GM23338 (cell line): ENCODE measurements at regions not wholly inside any gene's neighbourhood (a gene's known extent, or its start where the extent isn't known, plus 50 kb on each side); places are given as distances from the start of the nearest gene placed in this dataset.

Source experiments
- ATAC-seq: fragments of 200-7000 bp; cut with Tn5 transposase; 3 replicates; pipeline ENCODE4 v1.9.1; 2020
- DNase-seq: peaks from one replicate; pipeline ENCODE4 v3.0.0-alpha.2; 2015; ENCODE audit warnings: low spot score
- H2AFZ ChIP-seq: fragments of 200-600 bp; sonication (generic); 2 replicates; pipeline ENCODE4 v1.8.0; 2016; ENCODE audit warnings: antibody characterized with exemption, mild to moderate bottlenecking, moderate library complexity
- H3F3A ChIP-seq: fragments of 200-600 bp; sonication (generic); replicated peaks from 2 replicates; pipeline ENCODE4 v1.8.0; 2017; ENCODE audit warnings: antibody characterized with exemption, mixed run types, low read depth
- H3K27ac ChIP-seq: fragments of 200-600 bp; sonication (generic); 2 replicates; pipeline ENCODE4 v1.6.1; 2016; ENCODE audit warnings: low read depth
- H3K27me3 ChIP-seq: fragments of 200-600 bp; sonication (generic); 2 replicates; pipeline ENCODE4 v1.8.0; 2016; ENCODE audit warnings: mild to moderate bottlenecking, mixed run types, moderate library complexity; ENCODE audit not compliant: insufficient read depth
- H3K36me3 ChIP-seq: fragments of 200-600 bp; sonication (generic); 2 replicates; pipeline ENCODE4 v1.8.0; 2016; ENCODE audit warnings: mild to moderate bottlenecking; ENCODE audit not compliant: insufficient read depth
- H3K4me1 ChIP-seq: fragments of 200-600 bp; sonication (generic); 2 replicates; pipeline ENCODE4 v1.8.0; 2016; ENCODE audit warnings: mild to moderate bottlenecking, moderate library complexity; ENCODE audit not compliant: insufficient read depth
- H3K4me2 ChIP-seq: fragments of 200-600 bp; sonication (generic); 2 replicates; pipeline ENCODE4 v1.7.1; 2017; ENCODE audit warnings: mixed run types
- H3K4me3 ChIP-seq: fragments of 200-600 bp; sonication (generic); 2 replicates; pipeline ENCODE4 v1.6.1; 2016; ENCODE audit warnings: mixed run types
- H3K79me2 ChIP-seq: fragments of 200-600 bp; sonication (generic); replicated peaks from 2 replicates; pipeline ENCODE4 v1.8.0; 2017; ENCODE audit warnings: mild to moderate bottlenecking; ENCODE audit not compliant: insufficient read depth
- H3K9me2 ChIP-seq: fragments of 200-600 bp; sonication (generic); 2 replicates; pipeline ENCODE4 v1.8.0; 2017; ENCODE audit not compliant: insufficient read depth
- H4K20me1 ChIP-seq: fragments of 200-600 bp; sonication (generic); replicated peaks from 2 replicates; pipeline ENCODE4 v1.8.0; 2017; ENCODE audit warnings: mild to moderate bottlenecking; ENCODE audit not compliant: insufficient read depth
- H3K27ac Mint-ChIP-seq: 2 replicates; pipeline ENCODE4 v1.8.0; 2020; ENCODE audit warnings: inconsistent platforms, mild to moderate bottlenecking, moderate library complexity, mixed read lengths
- H3K27me3 Mint-ChIP-seq: 3 replicates; pipeline ENCODE4 v1.8.0; 2022; ENCODE audit warnings: low read depth, mild to moderate bottlenecking, moderate library complexity, mixed read lengths, inconsistent platforms; ENCODE audit not compliant: insufficient read depth, poor library complexity
- H3K36me3 Mint-ChIP-seq: 3 replicates; pipeline ENCODE4 v1.8.0; 2021; ENCODE audit warnings: low read depth, mild to moderate bottlenecking, inconsistent platforms, moderate library complexity, mixed read lengths
- H3K4me1 Mint-ChIP-seq: 3 replicates; pipeline ENCODE4 v1.8.0; 2020; ENCODE audit warnings: mild to moderate bottlenecking, inconsistent platforms, mixed read lengths
- H3K4me3 Mint-ChIP-seq: 3 replicates; pipeline ENCODE4 v1.8.0; 2021; ENCODE audit warnings: moderate library complexity, mild to moderate bottlenecking, inconsistent platforms, mixed read lengths
- H3K9me3 Mint-ChIP-seq: 3 replicates; pipeline ENCODE4 v1.8.0; 2020; ENCODE audit warnings: moderate library complexity, mild to moderate bottlenecking, inconsistent platforms, mixed read lengths
- CREB1 ChIP-seq: fragments of 250-450 bp; sonication (Bioruptor Pico); IDR thresholded peaks from 2 replicates; pipeline ENCODE4 v1.5.0; 2020; ENCODE audit warnings: low read depth, mild to moderate bottlenecking, moderate library complexity
- CTCF ChIP-seq, 2 experiments: fragments of 200-600 bp in 1 of 2; sonication (generic) in 1 of 2; conservative IDR thresholded peaks; 2 replicates each; pipeline versions ENCODE4 v1.5.1 to v1.6.1; 2016 to 2017; ENCODE audit warnings: antibody characterized with exemption in 2 of 2, low read depth in 2 of 2, mild to moderate bottlenecking in 2 of 2, moderate library complexity in 1 of 2
- EZH2 ChIP-seq: fragments of 200-600 bp; sonication (generic); IDR thresholded peaks from one replicate; pipeline ENCODE4 v1.8.0; 2017; ENCODE audit warnings: antibody characterized with exemption, mild to moderate bottlenecking, low read depth; ENCODE audit not compliant: unreplicated experiment
- EZH2phosphoT487 ChIP-seq: fragments of 200-600 bp; sonication (generic); IDR thresholded peaks from one replicate; pipeline ENCODE4 v1.8.1; 2018; ENCODE audit warnings: antibody characterized with exemption; ENCODE audit not compliant: unreplicated experiment
- JUNB ChIP-seq: IDR thresholded peaks from one replicate; pipeline ENCODE4 v1.6.1; 2016; ENCODE audit warnings: antibody characterized with exemption; ENCODE audit not compliant: unreplicated experiment
- NANOG ChIP-seq: IDR thresholded peaks from 2 replicates; pipeline ENCODE4 v1.6.1; 2016; ENCODE audit warnings: antibody characterized with exemption, borderline replicate concordance
- POLR2AphosphoS5 ChIP-seq: IDR thresholded peaks from 2 replicates; pipeline ENCODE4 v1.6.1; 2016; ENCODE audit warnings: antibody characterized with exemption, low read depth
- REST ChIP-seq: IDR thresholded peaks from one replicate; pipeline ENCODE4 v1.6.1; 2018; ENCODE audit warnings: antibody characterized with exemption; ENCODE audit not compliant: unreplicated experiment
- STAT1 ChIP-seq: IDR thresholded peaks from one replicate; pipeline ENCODE4 v1.6.1; 2016; ENCODE audit warnings: antibody characterized with exemption; ENCODE audit not compliant: unreplicated experiment
- ZNF114 ChIP-seq: fragments of 250-450 bp; sonication (Bioruptor Pico); IDR thresholded peaks from 2 replicates; pipeline ENCODE4 v1.5.0; 2020; ENCODE audit warnings: mild to moderate bottlenecking, moderate library complexity
- ZNF331 ChIP-seq: fragments of 250-450 bp; sonication (Bioruptor Pico); IDR thresholded peaks from 2 replicates; pipeline ENCODE4 v1.5.0; 2020; ENCODE audit warnings: low read depth, mild to moderate bottlenecking, moderate library complexity
- ZNF462 ChIP-seq: fragments of 250-450 bp; sonication (Bioruptor Pico); IDR thresholded peaks from 2 replicates; pipeline ENCODE4 v1.5.0; 2020; ENCODE audit warnings: mild to moderate bottlenecking, moderate library complexity
- TF ChIP-seq, protein P1 (sequence below): IDR thresholded peaks from 2 replicates; pipeline ENCODE4 v1.6.1; 2016; ENCODE audit warnings: antibody characterized with exemption

GRCh38 chr4:36914106-36914505, 330.4 kb upstream of the NWD2 start:
- TF ChIP-seq CTCF (conservative IDR thresholded peaks at IDR 0.05; ENCODE audit: low read depth in 2 of 2), result no peak
- no peak for TF ChIP-seq STAT1
- TF ChIP-seq CREB1 (CRISPR knock-in tag), result no peak
- TF ChIP-seq EZH2, result no peak
- TF ChIP-seq ZNF331 (CRISPR knock-in tag), result no peak
- TF ChIP-seq JUNB, result no peak
- TF ChIP-seq POLR2AphosphoS5, result no peak
- TF ChIP-seq, protein P1, sequence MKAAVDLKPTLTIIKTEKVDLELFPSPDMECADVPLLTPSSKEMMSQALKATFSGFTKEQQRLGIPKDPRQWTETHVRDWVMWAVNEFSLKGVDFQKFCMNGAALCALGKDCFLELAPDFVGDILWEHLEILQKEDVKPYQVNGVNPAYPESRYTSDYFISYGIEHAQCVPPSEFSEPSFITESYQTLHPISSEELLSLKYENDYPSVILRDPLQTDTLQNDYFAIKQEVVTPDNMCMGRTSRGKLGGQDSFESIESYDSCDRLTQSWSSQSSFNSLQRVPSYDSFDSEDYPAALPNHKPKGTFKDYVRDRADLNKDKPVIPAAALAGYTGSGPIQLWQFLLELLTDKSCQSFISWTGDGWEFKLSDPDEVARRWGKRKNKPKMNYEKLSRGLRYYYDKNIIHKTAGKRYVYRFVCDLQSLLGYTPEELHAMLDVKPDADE, result no peak
- TF ChIP-seq EZH2phosphoT487, result no peak
- no peak for TF ChIP-seq ZNF462 (CRISPR knock-in tag)
- no peak for TF ChIP-seq REST
- no peak for TF ChIP-seq ZNF114 (CRISPR knock-in tag)
- TF ChIP-seq NANOG, result no peak
- ATAC-seq, result no peak
- no peaks in the 10 kb centered on the region for H3K36me3 Mint-ChIP-seq
- H3K4me3 ChIP-seq, result no peak overlapping the region
- no peak overlapping the region for H3K4me2 ChIP-seq
- DNase-seq, result no peak
- no peaks in the 10 kb centered on the region for H3K9me3 Mint-ChIP-seq
- peaks cover 9% of the 10 kb centered on the region; the same call in 1 of the 2 replicates for H3K4me1 ChIP-seq
- no peak overlapping the region for H2AFZ ChIP-seq
- H3K27me3 Mint-ChIP-seq, result no peaks in the 10 kb centered on the region
- H3K27ac Mint-ChIP-seq, result no peak overlapping the region
- H3K4me1 Mint-ChIP-seq, result peaks cover 9% of the 10 kb centered on the region
- no peak overlapping the region for H3K4me3 Mint-ChIP-seq
- H3K36me3 ChIP-seq, result no peaks in the 10 kb centered on the region
- H3K27me3 ChIP-seq, result no peaks in the 10 kb centered on the region
- no peaks in the 10 kb centered on the region for H3F3A ChIP-seq
- no peaks in the 10 kb centered on the region for H3K79me2 ChIP-seq
- no peak overlapping the region for H3K27ac ChIP-seq
- H3K9me2 ChIP-seq, result peaks cover 8% of the 10 kb centered on the region; the same call in 1 of the 2 replicates
- no peaks in the 10 kb centered on the region for H4K20me1 ChIP-seq
